GM21786 (cell line): ENCODE measurements at regions not wholly inside any gene's neighbourhood (a gene's known extent, or its start where the extent isn't known, plus 50 kb on each side); places are given as distances from the start of the nearest gene placed in this dataset.

Experiments used
- ATAC-seq: cut with Tn5 transposase; IDR thresholded peaks from one replicate; pipeline ENCODE4 v1.9.1; 2021; ENCODE audit not compliant: unreplicated experiment

DNA sequence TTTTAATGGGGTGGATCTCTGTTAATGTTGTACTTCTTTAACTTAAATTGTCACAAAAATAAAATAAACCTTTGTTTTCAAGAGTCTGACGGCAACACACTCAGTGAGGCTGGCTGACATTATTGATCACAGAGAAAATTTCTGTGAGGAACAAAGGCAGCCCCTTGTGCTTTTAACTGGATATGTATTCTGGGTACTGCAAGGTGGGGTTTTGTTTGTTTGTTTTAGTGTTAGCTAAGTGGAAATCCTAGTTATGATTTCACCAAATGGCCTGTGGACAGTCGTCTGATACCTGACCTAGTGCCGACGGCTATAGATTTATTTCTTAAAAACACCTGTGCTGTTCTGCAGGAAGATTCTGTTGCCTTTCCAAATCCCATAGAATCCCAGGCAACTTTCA lies 1329.5 kb upstream of the ZEB2 start:
- ATAC-seq: no peak

DNA sequence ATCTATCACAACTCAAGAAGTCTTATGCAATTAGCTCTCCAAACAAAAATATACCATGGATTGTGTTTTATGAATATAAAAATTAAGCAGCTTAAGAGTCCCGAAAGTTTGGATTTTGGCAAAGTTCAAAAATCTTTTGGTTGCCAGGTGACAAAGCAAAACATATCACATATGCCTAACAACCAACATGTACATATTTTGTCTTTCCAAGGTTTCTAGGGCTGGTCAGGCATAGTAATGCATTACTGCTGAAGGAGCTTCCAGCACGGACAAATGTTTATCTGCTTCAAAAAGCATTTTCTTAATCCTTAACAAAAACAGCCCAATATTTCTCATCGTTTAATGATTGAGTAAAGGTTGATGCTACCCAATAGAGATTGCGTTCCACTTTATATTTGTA lies 1327.1 kb upstream of the ZEB2 start:
- ATAC-seq: no peak

GRCh38 chr2:145845923-145846322 lies 1326.0 kb upstream of the ZEB2 start:
- ATAC-seq: no peak

DNA sequence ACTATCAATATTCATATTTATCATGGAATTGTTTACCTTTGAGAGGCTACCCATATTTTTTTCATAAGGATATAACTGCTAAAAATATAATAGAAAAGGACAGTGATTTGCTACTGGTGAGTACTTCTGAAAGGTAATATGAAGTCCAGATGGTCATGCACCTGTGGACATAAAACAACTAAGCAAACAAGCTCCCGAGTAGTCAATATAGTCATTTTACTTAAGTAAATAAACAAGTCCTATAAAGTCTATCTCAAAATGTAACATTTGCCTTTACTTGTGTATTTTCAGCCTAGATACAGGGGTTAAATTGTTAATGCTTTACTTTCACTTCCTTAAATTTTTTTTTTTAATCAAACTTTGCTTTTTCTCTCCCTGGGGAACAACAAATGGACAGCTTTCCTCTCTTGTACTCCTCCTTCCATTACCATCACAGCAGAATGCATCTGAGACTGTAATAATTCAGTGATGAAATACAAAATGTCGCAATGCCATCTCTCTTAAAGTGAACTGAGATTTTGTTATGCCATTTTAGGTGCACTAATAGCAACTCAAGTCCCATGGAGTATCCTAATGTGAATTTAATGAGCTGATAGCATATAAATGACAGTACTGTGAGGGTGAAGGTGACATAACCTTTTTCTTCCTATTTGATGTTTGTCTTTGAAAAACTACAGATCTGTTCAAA lies 1325.4 kb upstream of the ZEB2 start:
- no peak for ATAC-seq

GRCh38 chr2:145841973-145842372 lies 1322.1 kb upstream of the ZEB2 start:
- ATAC-seq: no peak

GRCh38 chr2:145836986-145837385 lies 1317.1 kb upstream of the ZEB2 start:
- no peak for ATAC-seq

- no peak for ATAC-seq
Observed at GRCh38 chr2:145835665-145836064, 1315.7 kb upstream of the ZEB2 start.

- ATAC-seq: no peak
Observed at GRCh38 chr2:145832681-145833080, 1312.8 kb upstream of the ZEB2 start.

DNA sequence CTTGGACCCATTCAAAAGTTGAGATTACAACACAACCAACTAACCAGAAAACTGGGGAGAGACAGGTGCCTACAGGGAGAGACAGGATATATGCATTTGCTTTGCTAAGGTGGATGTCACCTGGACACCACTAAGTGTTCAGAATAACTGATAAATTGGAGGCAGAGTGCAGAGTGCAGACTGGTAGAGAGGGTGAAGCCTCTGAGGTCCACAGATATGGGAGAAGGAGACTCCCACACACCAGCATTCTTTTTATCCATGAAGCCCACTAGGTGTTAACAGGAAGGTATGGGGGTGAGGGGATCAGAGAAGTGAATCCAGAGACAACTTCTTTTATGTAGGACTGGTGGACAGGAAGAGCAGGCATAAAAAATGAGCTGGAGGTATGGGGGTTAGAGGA lies 1310.0 kb upstream of the ZEB2 start:
- ATAC-seq: no peak

- no peak for ATAC-seq
Observed at GRCh38 chr2:145827235-145827634, 1307.3 kb upstream of the ZEB2 start.

DNA sequence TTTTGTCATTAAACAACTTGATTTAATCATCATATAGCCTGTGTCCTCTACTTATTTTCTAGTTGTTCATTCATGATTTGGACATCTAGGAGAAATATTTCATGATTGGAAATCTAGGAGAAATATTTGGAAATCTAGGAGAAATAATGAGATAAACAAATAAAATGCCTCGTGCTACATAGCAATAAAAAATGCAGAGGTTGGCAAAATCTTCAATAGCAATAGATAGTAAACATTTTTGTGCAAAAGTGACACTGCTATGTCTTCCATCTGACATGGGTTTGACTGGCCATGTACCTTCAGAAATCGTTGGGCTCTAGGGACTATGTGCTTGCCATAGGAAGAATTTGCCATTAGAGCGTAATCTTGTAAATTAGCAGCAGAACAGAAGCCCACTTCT lies 1304.5 kb upstream of the ZEB2 start:
- no peak for ATAC-seq

DNA sequence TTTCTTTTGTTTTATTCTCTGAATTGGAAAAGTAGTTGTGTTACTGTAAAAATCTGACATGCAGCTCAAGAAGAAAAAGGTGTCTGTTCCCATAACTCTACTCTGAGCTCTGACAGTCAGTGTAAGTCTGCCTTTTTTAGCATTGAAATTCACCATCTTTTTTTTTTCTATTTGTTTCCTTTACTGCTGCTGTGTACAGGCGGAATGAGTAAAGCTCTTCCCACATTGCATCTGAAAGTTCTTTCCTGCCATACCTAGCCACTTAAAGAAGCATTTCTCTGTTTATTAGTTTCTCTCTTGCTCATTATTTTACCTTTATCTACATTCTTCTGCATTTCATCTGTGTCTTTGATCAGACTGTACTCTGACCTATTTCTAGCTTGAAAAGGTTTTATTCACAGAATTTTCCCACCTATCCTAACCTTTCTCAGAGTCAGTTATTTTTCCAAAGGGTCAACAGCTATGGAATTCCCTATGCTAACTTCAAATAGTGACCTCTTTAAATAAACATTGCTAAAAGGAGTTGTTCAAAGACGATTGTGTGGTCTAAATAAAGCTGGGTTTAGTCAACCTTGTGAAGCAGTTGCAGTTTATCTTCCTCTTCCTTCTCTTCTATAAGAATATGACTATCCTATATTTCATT lies 1303.1 kb upstream of the ZEB2 start:
- no peak for ATAC-seq

DNA sequence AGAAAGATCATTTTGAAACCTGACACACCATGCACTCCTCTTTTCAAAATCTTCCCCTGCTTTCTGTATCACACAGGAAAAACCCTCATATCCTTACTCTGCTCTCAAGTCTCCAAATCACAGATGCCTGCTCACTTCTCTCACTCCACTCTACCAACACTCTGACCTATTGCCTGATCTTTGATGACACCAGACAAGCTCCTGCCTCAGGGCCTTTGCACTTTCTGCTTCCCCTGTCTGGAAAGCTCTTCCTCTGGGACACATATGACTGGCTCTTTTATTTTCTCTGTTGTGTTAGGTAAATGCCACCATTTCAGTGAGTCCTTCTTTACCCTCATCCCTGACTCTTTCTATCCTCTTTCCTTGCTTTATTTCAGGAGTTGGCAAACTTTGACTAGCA lies 1300.7 kb upstream of the ZEB2 start:
- ATAC-seq: no peak

GRCh38 chr2:145818890-145819504 lies 1299.1 kb upstream of the ZEB2 start:
- ATAC-seq: no peak

- ATAC-seq: no peak
Observed at GRCh38 chr2:145815933-145816332, 1296.0 kb upstream of the ZEB2 start.

- no peak for ATAC-seq
Observed at GRCh38 chr2:145813481-145813880, 1293.6 kb upstream of the ZEB2 start.

GRCh38 chr2:145812165-145812554 lies 1292.2 kb upstream of the ZEB2 start:
- no peak for ATAC-seq

- no peak for ATAC-seq
Observed at GRCh38 chr2:145811276-145812164, 1291.6 kb upstream of the ZEB2 start.

GRCh38 chr2:145807968-145808367 lies 1288.0 kb upstream of the ZEB2 start:
- no peak for ATAC-seq

GRCh38 chr2:145807554-145807953 lies 1287.6 kb upstream of the ZEB2 start:
- ATAC-seq: no peak

DNA sequence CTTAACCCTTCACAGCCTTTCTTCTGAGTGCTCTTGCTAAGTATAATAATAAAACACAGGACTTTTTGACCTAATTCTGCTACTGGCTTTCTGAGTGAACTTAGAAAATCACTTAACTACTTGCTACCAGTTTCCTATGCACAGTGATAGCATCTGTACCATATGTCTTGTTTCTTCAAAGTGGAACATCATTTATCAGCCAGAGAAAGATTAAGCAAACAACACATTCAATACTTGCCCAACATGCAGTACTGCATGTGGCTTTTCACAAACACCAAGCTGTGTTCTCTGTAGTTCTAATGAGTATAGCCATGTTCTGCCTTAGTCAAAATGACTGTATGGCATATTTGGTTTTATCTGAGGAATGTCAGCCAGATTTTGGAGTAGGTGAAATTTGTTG lies 1286.6 kb upstream of the ZEB2 start:
- ATAC-seq: no peak

DNA sequence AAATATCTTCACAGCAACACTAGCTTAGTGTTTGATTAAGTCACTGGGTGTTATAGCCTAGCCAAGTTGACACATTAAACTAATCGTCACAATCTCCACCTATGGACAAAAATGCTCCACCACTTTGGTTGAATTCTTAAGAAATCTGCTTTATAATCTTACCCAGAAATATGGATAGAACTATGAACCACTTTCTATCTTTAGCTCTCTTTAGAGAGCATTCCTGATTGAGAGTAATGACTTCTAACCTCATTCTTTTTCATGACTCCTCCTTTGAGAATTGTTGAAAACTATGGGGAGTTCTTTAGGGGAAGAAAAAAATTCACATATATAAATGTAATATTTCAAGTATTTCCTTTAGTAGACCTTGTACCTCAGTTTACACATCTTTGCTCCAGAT lies 1282.2 kb upstream of the ZEB2 start:
- ATAC-seq: no peak
